GM12874 (cell line): ENCODE measurements at regions not wholly inside any gene's neighbourhood (a gene's known extent, or its start where the extent isn't known, plus 50 kb on each side); places are given as distances from the start of the nearest gene placed in this dataset.

ENCODE experiments used
- CTCF ChIP-seq: IDR thresholded peaks from 2 replicates; pipeline ENCODE4 v1.5.1; 2011; ENCODE audit warnings: low read depth, mild to moderate bottlenecking, control low read depth, low read length, moderate library complexity; ENCODE audit not compliant: insufficient read depth

GRCh38 chr18:49678440-49678839 is 116.6 kb downstream of the LIPG start:
- TF ChIP-seq CTCF, result no peak

GRCh38 chr18:49677762-49678413 is 116.0 kb downstream of the LIPG start:
- no peak for TF ChIP-seq CTCF

- TF ChIP-seq CTCF, result no peak
These were observed 115.2 kb downstream of the LIPG start for GRCh38 chr18:49677081-49677480.

- no peak for TF ChIP-seq CTCF
These were observed 111.4 kb downstream of the LIPG start for GRCh38 chr18:49673281-49673680.

- TF ChIP-seq CTCF, result no peak
These were observed 111.0 kb downstream of the LIPG start for GRCh38 chr18:49672853-49673252.

- no peak for TF ChIP-seq CTCF
These were observed 107.5 kb downstream of the LIPG start for GRCh38 chr18:49669403-49669802.

GRCh38 chr18:49668574-49669275 is 106.9 kb downstream of the LIPG start:
- TF ChIP-seq CTCF, result no peak
